ENCODE measurements at regions not wholly inside any gene's neighbourhood (a gene's known extent, or its start where the extent isn't known, plus 50 kb on each side); places are given as distances from the start of the nearest gene placed in this dataset.
"Not testable (repeated sequence)": the region's sequence is repeated elsewhere in the genome, so short reads cannot be mapped to it uniquely, and the experiment has no call there.

- no peak overlapping the region for H3K27ac ChIP-seq
- DNase-seq (ENCODE audit: low read depth, low spot score) = peak; percentile 14
These were observed 63.5 kb upstream of the E2F3 start for GRCh38 chr6:20338156-20338555.

DNA sequence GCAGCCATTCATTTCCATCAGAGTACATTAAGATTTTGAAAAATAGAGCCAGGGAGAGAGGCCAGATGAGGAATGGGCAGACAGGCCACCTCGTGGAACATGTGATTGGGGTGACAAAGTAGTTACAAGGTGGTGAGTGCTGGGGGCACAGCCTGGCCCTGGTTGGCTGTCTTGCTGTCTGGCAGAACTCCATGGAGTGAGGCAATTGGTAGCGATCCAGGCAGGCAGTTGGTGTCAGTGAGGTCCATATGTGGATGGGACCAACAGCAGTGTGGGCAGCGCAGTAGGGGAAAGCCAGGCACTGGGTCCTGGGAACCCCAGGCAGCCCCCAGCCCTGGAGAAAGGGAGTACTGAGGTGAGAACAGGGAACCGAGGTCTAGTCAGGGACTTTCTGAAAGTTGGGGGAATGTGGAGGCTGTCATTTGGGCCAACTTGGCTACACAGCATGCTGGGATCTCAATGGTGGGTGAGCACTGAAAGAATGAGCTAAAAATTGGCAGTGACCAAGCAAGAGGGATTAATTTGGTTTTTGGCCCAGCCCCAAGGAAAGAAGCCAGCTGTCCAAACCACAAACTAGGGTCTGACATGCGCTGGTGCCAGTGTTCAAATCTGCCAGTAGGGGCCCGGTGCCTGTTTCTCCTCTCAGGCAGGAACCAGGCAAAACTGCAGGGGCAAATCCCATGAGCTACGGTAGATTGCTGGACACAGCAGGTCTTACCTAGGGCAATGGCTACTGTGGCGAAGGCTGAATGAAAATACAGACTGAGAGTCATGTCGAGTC lies 61.4 kb upstream of the E2F3 start:
- no peak for DNase-seq (ENCODE audit: low read depth, low spot score)
- no peak overlapping the region for H3K27ac ChIP-seq

DNA sequence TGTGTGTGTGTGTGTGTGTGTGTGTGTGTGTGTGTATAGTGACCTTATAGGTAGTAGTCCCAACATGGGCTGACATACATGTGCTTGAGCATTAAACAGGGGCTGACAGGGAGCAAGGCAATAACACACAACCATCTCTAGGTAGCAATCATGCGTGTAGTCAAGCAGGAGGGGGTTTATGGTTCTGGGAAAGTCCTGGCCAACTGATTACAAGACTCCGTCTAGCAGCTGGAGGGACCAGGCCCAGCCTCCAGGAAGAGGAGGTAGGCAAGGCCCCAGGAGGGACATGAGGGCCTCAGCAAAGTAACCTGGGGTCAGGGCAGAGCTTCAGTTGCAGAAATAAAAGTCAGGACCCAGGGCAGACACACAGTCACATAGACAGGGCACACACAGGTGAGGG lies 60.6 kb upstream of the E2F3 start:
- no peak overlapping the region for H3K27ac ChIP-seq
- no peak for DNase-seq (ENCODE audit: low read depth, low spot score)

- no peak for DNase-seq (ENCODE audit: low read depth, low spot score)
- no peak overlapping the region for H3K27ac ChIP-seq
These were observed 60.1 kb upstream of the E2F3 start for GRCh38 chr6:20341564-20341963.

DNA sequence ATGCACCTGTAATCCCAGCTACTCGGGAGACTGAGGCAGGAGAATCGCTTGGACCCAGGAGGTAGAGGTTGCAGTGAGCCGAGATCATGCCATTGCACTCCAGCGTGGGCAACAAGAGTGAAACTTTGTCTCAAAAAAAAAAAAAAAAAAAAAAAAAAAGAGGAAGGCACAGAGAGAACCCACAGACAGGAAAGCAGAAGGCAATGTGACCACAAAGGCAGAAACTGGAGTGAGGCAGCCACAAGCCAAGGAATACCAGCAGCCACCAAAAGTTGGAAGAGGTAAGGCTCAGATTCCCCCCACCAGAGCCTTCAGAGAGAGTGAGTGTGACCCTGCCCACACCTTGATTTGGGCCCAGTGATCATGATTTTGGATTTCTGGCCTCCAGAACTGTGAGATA lies 54.7 kb upstream of the E2F3 start:
- DNase-seq (ENCODE audit: low read depth, low spot score); H3K27ac ChIP-seq: not testable (repeated sequence)

DNA sequence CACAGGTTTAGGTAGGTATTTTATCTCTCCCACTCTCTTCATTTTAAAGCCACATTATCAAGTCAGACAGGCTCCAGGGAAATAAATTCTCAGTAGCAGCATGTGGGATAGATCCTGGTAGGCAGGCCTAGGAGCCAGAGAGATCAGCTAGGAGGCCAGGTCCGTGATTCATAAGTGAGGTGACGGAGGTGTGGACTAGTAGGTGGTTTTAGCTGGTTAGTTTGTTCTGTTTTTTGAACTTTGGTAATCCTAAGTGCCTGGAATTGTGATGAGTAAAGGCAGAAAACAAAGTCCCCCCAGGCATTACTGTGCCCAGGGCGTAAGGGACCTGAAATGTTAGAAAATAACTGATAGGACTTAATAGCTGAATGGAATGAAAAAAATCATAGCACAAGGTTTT lies 53.6 kb upstream of the E2F3 start:
- no peak overlapping the region for H3K27ac ChIP-seq

GRCh38 chr6:20349225-20349624 lies 52.5 kb upstream of the E2F3 start:
- no peak overlapping the region for H3K27ac ChIP-seq
- no peak for DNase-seq (ENCODE audit: low read depth, low spot score)

More for the DNA sequence above, 53.6 kb upstream of the E2F3 start:
- no peak for DNase-seq (ENCODE audit: low read depth, low spot score)

GRCh38 chr6:20350215-20350614 lies 51.5 kb upstream of the E2F3 start:
- DNase-seq (ENCODE audit: low read depth, low spot score) = no peak
- no peak overlapping the region for H3K27ac ChIP-seq

- no peak for DNase-seq (ENCODE audit: low read depth, low spot score)
- no peak overlapping the region for H3K27ac ChIP-seq
These were observed 50.1 kb upstream of the E2F3 start for GRCh38 chr6:20351534-20351933.
